ENCODE measurements at regions not wholly inside any gene's neighbourhood (a gene's known extent, or its start where the extent isn't known, plus 50 kb on each side); places are given as distances from the start of the nearest gene placed in this dataset.

- TF ChIP-seq ZZZ3 (IDR thresholded peaks at IDR 0.05; ENCODE audit: control insufficient read depth, insufficient read length, low read depth) (no peak), E4F1 (IDR thresholded peaks at IDR 0.05; ENCODE audit: borderline replicate concordance, partially characterized antibody) (no peak)
These were observed 2009.5 kb upstream of the PCDH20 start for GRCh38 chr13:63425131-63425530.
